ENCODE measurements at regions not wholly inside any gene's neighbourhood (a gene's known extent, or its start where the extent isn't known, plus 50 kb on each side); places are given as distances from the start of the nearest gene placed in this dataset.

- no peak overlapping the region for H3K4me2 ChIP-seq (ENCODE audit: insufficient read depth, low read length)
- intact Hi-C loops (cut with micrococcal nuclease): no loop called here
Observed at GRCh38 chr20:4444404-4444803, 195.3 kb upstream of the ADRA1D start.

More at GRCh38 chr20:4444404-4444803, 195.3 kb upstream of the ADRA1D start:
- no peaks in the 10 kb centered on the region for H3K9me1 ChIP-seq (replicated peaks; ENCODE audit: control insufficient read depth, extremely low read depth, insufficient read depth, low read length)
- no peaks in the 10 kb centered on the region for H3K36me3 ChIP-seq (ENCODE audit: control insufficient read depth in 2 of 2, extremely low read depth in 1 of 2, insufficient read depth in 2 of 2, low read length in 2 of 2)
- no peak for DNase-seq (ENCODE audit: low read depth, low spot score)
- no peaks in the 10 kb centered on the region for H3K4me1 ChIP-seq (ENCODE audit: control insufficient read depth, extremely low read depth, insufficient read depth, low read length)
- H3K27ac ChIP-seq (ENCODE audit: insufficient read depth, low read depth, low read length): no peak overlapping the region
- dilution Hi-C loops (cut with MboI; ENCODE audit: extremely low pct_ligation_motif_present, low sequenced_read_pairs): no loop called here
- peaks cover 8 to 20% of the 10 kb centered on the region in 2 experiments for H3K27me3 ChIP-seq (ENCODE audit: control insufficient read depth in 2 of 2, insufficient read depth in 2 of 2, low read length in 2 of 2)
- POLR2A ChIA-PET: no interaction called here
- H3K9ac ChIP-seq (replicated peaks; ENCODE audit: extremely low read depth, insufficient read depth, low read length): no peak overlapping the region
- TF ChIP-seq POLR2A (IDR thresholded peaks at IDR 0.05; ENCODE audit: low read depth, low read length) (no peak), MAX (IDR thresholded peaks at IDR 0.05; ENCODE audit: insufficient read depth, insufficient read length) (no peak), GATA2 (IDR thresholded peaks at IDR 0.05; ENCODE audit: insufficient read depth, insufficient read length, low read depth, low read length) (no peak), EZH2 (IDR thresholded peaks at IDR 0.05; ENCODE audit: borderline replicate concordance, low read depth, low read length, severe bottlenecking) (no peak), POLR2AphosphoS5 (IDR thresholded peaks at IDR 0.05; ENCODE audit: insufficient read depth, low read depth, low read length) (no peak), MYC (IDR thresholded peaks at IDR 0.05; ENCODE audit: low read depth, low read length) (no peak), FOS (IDR thresholded peaks at IDR 0.05; ENCODE audit: borderline replicate concordance, insufficient read depth, low read length) (no peak)
- TF ChIP-seq, protein P1, sequence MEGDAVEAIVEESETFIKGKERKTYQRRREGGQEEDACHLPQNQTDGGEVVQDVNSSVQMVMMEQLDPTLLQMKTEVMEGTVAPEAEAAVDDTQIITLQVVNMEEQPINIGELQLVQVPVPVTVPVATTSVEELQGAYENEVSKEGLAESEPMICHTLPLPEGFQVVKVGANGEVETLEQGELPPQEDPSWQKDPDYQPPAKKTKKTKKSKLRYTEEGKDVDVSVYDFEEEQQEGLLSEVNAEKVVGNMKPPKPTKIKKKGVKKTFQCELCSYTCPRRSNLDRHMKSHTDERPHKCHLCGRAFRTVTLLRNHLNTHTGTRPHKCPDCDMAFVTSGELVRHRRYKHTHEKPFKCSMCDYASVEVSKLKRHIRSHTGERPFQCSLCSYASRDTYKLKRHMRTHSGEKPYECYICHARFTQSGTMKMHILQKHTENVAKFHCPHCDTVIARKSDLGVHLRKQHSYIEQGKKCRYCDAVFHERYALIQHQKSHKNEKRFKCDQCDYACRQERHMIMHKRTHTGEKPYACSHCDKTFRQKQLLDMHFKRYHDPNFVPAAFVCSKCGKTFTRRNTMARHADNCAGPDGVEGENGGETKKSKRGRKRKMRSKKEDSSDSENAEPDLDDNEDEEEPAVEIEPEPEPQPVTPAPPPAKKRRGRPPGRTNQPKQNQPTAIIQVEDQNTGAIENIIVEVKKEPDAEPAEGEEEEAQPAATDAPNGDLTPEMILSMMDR (IDR thresholded peaks at IDR 0.05; ENCODE audit: extremely low read depth in 1 of 2, insufficient read depth in 1 of 2, low read depth in 1 of 2, low read length in 2 of 2): no peak
- no peaks in the 10 kb centered on the region for H4K20me1 ChIP-seq (replicated peaks; ENCODE audit: control insufficient read depth, extremely low read depth, insufficient read depth, low read length)
- no peaks in the 10 kb centered on the region for H3K9me3 ChIP-seq (replicated peaks; ENCODE audit: control insufficient read depth, insufficient read depth, low read length)
- FAIRE-seq: no peak
- no TSS peak for BruUV-seq (replicated peaks)
- CTCF ChIA-PET: no interaction called here
- H2AFZ ChIP-seq (ENCODE audit: low read depth, low read length): no peak overlapping the region
- no peak overlapping the region for H3K4me3 ChIP-seq (replicated peaks in 1 of 3; ENCODE audit: insufficient read depth in 1 of 3, low read depth in 1 of 3, low read length in 3 of 3)
- no peaks in the 10 kb centered on the region for H3K79me2 ChIP-seq (ENCODE audit: control insufficient read depth, insufficient read depth, low read length)
